RWPE1 (cell line): ENCODE measurements at regions not wholly inside any gene's neighbourhood (a gene's known extent, or its start where the extent isn't known, plus 50 kb on each side); places are given as distances from the start of the nearest gene placed in this dataset.

Experiments
- CTCF ChIA-PET: fragments of 350-600 bp; sonication (Branson Sonifier 250); formaldehyde crosslinking; extraction: SDS; loops from one replicate; lab custom pipeline; 2021; lab: Yijun Ruan, JAX
- POLR2A ChIA-PET: fragments of 400-600 bp; formaldehyde crosslinking; extraction: SDS; loops from one replicate; lab custom pipeline; 2020; ENCODE audit warnings: antibody characterized with exemption; ENCODE audit not compliant: low non-redundant PET; lab: Yijun Ruan, JAX
- DNase-seq: peaks from one replicate; pipeline ENCODE4 v3.0.0; 2012; ENCODE audit warnings: low spot score
- H3K27ac ChIP-seq: fragments of 450-650 bp; 2 replicates; pipeline ENCODE4 v1.5.1; 2017
- TF ChIP-seq, protein P1 (sequence below): fragments of 450-650 bp; conservative IDR thresholded peaks from 2 replicates; pipeline ENCODE4 v1.5.1; 2017; ENCODE audit warnings: low read depth, mild to moderate bottlenecking

DNA sequence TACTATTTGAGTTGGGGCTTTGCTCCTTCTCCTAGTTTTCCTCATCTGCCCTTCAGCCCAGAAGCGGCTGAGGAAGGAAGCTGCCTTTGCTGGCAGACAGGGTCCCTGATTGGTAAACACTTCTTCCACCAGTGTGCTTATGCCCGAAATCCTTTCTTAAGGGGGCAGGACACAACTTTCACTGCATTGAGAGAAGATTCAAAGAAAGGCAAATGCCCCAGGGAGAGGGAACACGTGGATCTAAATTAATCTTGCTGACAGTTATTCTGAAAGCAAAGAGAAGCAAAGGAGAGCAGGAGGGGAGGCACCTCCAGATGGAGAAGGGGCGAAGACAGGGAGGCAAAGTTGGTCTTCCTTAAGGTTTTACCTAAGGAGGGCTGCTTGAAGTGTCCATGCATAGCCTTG is 92.1 kb upstream of the EFEMP1 start:
- ChIA-PET POLR2A (no interaction called here), CTCF (interaction anchor here (0.6 to 0.7 kb wide), 2 partner anchors 244 to 318 kb away, joined by 3 read pairs; no protein-coding TSS in a partner anchor)
- DNase-seq = no peak
- no peak overlapping the region for H3K27ac ChIP-seq
- TF ChIP-seq, protein P1, sequence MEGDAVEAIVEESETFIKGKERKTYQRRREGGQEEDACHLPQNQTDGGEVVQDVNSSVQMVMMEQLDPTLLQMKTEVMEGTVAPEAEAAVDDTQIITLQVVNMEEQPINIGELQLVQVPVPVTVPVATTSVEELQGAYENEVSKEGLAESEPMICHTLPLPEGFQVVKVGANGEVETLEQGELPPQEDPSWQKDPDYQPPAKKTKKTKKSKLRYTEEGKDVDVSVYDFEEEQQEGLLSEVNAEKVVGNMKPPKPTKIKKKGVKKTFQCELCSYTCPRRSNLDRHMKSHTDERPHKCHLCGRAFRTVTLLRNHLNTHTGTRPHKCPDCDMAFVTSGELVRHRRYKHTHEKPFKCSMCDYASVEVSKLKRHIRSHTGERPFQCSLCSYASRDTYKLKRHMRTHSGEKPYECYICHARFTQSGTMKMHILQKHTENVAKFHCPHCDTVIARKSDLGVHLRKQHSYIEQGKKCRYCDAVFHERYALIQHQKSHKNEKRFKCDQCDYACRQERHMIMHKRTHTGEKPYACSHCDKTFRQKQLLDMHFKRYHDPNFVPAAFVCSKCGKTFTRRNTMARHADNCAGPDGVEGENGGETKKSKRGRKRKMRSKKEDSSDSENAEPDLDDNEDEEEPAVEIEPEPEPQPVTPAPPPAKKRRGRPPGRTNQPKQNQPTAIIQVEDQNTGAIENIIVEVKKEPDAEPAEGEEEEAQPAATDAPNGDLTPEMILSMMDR = no peak

DNA sequence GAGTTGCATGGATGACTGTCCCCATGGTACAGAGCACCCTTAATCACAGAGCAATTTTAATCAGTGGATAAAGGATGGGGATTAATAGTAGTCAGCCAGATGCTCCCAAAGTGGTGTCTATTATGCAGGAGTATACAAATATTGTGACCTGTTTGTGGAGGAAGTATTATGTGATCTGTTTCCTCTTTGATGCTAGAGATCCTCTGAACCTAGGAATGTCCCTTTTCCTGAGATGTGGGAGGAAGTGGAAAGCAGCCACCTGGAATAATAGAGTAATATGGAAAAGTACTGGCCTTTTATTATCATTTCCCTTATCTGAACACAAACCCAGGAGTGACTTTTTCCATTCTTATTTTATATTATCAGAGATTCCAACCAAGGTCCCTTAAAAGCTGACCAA is 94.2 kb upstream of the EFEMP1 start:
- CTCF ChIA-PET = no interaction called here

DNA sequence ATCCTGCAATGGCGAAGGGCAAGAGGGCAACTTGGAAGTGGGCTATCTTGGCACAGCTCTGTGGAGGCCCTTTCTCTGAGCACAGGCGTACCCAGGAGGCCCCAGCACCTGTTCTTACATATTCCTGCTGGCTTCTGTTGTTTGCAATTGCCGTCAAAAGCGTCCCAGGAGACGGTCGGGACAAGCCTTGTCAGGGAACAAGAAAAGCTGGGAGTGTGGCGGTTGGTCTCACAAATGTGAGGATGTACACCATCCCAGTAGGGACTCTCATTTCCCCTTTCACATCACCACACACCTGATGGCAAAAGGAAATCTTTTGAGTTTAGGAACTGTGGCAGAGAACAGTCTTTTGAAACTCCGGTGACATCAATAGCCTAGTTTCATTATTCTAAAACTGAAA is 94.7 kb upstream of the EFEMP1 start:
- no peak for DNase-seq
- ChIA-PET CTCF (no interaction called here), POLR2A (interaction anchor here (0.6 kb wide), 1 partner anchor 301 kb away, joined by 3 read pairs; no protein-coding TSS in a partner anchor)
- no peak overlapping the region for H3K27ac ChIP-seq
- TF ChIP-seq, protein P1 = no peak

More for the DNA sequence above, 94.2 kb upstream of the EFEMP1 start:
- no peak overlapping the region for H3K27ac ChIP-seq
- TF ChIP-seq, protein P1 = no peak
- DNase-seq = no peak
- POLR2A ChIA-PET = no interaction called here

DNA sequence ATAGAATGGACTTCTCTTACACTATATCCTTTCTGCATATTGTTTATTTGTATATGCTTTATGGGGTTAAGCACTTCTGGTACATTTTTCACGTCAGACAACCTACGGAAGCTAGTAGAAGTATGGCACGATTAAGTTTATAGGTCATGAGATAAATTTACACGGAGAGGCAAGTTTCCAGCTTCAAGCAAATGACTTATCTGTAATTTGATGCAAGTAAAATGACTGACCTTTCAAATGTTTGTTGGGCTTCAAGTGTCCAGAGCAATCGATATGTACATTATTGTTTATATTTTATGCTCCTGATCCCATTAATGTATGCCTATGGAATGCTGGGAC is 97.5 kb upstream of the EFEMP1 start:
- H3K27ac ChIP-seq = no peak overlapping the region
- TF ChIP-seq, protein P1 = no peak
- CTCF ChIA-PET = interaction anchor here (0.5 to 0.8 kb wide), 2 partner anchors 303 to 304 kb away, joined by 3 to 5 read pairs; no protein-coding TSS in a partner anchor
- DNase-seq = no peak
- POLR2A ChIA-PET = interaction anchor here (0.6 kb wide), 1 partner anchor 254 kb away, joined by 3 read pairs; no protein-coding TSS in a partner anchor

DNA sequence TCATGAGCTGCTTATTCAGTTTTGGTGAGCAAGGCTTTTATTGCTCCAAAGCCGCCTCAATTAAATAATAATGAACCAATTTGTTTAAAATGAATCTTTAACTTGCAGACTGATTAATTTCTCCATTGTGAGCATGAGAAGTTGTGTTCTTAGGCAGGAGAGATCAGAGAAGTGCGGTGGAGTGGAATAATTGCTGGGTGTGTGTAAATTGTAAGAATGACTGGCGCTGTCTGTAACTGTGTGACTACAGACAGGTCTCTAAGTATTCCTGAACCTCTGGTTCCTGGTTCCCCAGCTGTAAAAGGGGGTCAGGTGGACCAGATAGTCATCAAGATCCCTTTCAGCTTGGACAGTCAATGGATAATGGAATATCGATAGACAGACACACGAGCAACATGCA is 98.0 kb upstream of the EFEMP1 start:
- DNase-seq = no peak
- no peak overlapping the region for H3K27ac ChIP-seq
- CTCF ChIA-PET = no interaction called here
- POLR2A ChIA-PET = no interaction called here
- TF ChIP-seq, protein P1 = no peak

DNA sequence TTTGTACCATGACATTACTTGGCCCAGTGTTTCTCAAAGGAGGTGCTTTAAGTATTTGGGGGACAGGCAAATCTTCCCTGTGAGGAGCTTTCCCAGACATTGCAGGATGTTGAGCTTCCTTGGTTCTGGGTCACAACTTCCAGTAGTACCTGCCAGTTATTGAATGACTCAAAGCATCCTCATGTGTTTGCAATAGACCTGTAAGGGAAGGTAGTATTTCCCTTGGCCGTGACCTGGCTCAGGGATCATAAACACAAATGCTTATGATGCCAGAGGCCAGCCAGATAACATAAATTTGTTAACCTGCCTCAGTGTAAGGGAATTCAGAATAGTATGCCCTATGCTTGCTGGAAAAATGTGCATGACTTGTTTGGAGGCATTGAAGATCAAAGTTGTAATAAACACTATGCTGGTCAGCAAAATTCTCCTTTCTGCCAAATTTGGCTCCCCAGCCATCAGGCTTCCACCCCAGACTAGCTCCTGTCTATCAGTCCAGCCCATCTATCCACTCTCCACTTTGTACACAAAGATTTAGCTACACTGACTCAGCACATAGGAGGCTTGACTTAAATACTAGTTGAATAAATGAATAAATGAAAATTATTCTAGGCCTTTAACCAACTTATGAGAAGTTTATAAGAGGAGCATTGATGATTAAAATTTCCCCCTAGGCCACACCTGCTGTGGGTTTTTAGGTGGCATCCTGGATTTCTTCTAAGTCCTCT is 102.0 kb upstream of the EFEMP1 start:
- POLR2A ChIA-PET = no interaction called here
- TF ChIP-seq, protein P1 = no peak
- no peak for DNase-seq

More for the DNA sequence above, 102.0 kb upstream of the EFEMP1 start:
- CTCF ChIA-PET = no interaction called here
- H3K27ac ChIP-seq = no peak overlapping the region
